AG04450 (cell line): ENCODE measurements at regions not wholly inside any gene's neighbourhood (a gene's known extent, or its start where the extent isn't known, plus 50 kb on each side); places are given as distances from the start of the nearest gene placed in this dataset.
"Not testable (repeated sequence)": the region's sequence is repeated elsewhere in the genome, so short reads cannot be mapped to it uniquely, and the experiment has no call there.

ENCODE experiments used
- CTCF ChIA-PET: fragments of 300-600, 350-600 bp; formaldehyde crosslinking; extraction: SDS; loops from one replicate; lab custom pipeline; 2022; ENCODE audit warnings: antibody characterized with exemption, inconsistent platforms; lab: Charles Lee
- POLR2A ChIA-PET: fragments of 350-600 bp; formaldehyde crosslinking; extraction: SDS; loops from one replicate; lab custom pipeline; 2021; ENCODE audit warnings: antibody characterized with exemption, inconsistent platforms; lab: Yijun Ruan, JAX
- DNase-seq: peaks from one replicate; pipeline ENCODE4 v3.0.0-alpha.2; 2011; ENCODE audit warnings: low read depth, low spot score
- H3K27ac ChIP-seq: one replicate; pipeline ENCODE4 v1.5.1; 2012; ENCODE audit warnings: low read depth, low read length, control low read depth
- H3K27me3 ChIP-seq: one replicate; pipeline ENCODE4 v1.6.0; 2012; ENCODE audit warnings: low read length; ENCODE audit not compliant: control insufficient read depth, insufficient read depth
- H3K4me3 ChIP-seq: 2 replicates; pipeline ENCODE4 v1.5.1; 2011; ENCODE audit warnings: mild to moderate bottlenecking, low read depth, low read length, control low read depth
- H3K9me3 ChIP-seq: 2 replicates; pipeline ENCODE4 v1.5.1; 2012; ENCODE audit warnings: low read length; ENCODE audit not compliant: control insufficient read depth, insufficient read depth
- CTCF ChIP-seq: IDR thresholded peaks from 2 replicates; pipeline ENCODE4 v1.5.1; 2011; ENCODE audit warnings: low read depth, low read length, control low read depth, inconsistent platforms

GRCh38 chr2:95654897-95655296 lies 63.1 kb downstream of the TRIM43 start:
- H3K4me3 ChIP-seq, POLR2A ChIA-PET, H3K27ac ChIP-seq, H3K27me3 ChIP-seq, DNase-seq, CTCF ChIA-PET, H3K9me3 ChIP-seq: not testable (repeated sequence)

- CTCF ChIA-PET, POLR2A ChIA-PET, H3K9me3 ChIP-seq, H3K4me3 ChIP-seq, H3K27ac ChIP-seq, H3K27me3 ChIP-seq, DNase-seq: not testable (repeated sequence)
Observed at GRCh38 chr2:95656553-95656952, 64.8 kb downstream of the TRIM43 start.

- CTCF ChIA-PET, POLR2A ChIA-PET: not testable (repeated sequence)
Observed at GRCh38 chr2:95657937-95658336, 66.1 kb downstream of the TRIM43 start.

GRCh38 chr2:95660766-95661562 lies 69.2 kb downstream of the TRIM43 start:
- POLR2A ChIA-PET, H3K27ac ChIP-seq, CTCF ChIA-PET: not testable (repeated sequence)

More at GRCh38 chr2:95657937-95658336, 66.1 kb downstream of the TRIM43 start:
- H3K27ac ChIP-seq, H3K9me3 ChIP-seq, H3K27me3 ChIP-seq, DNase-seq, H3K4me3 ChIP-seq: not testable (repeated sequence)

GRCh38 chr2:95663471-95664441 lies 72.0 kb downstream of the TRIM43 start:
- H3K4me3 ChIP-seq, CTCF ChIA-PET, POLR2A ChIA-PET, DNase-seq, H3K27ac ChIP-seq, H3K9me3 ChIP-seq, H3K27me3 ChIP-seq: not testable (repeated sequence)

More at GRCh38 chr2:95660766-95661562, 69.2 kb downstream of the TRIM43 start:
- not testable (repeated sequence) for DNase-seq, H3K4me3 ChIP-seq, H3K9me3 ChIP-seq, H3K27me3 ChIP-seq

GRCh38 chr2:95666636-95667035 lies 74.8 kb downstream of the TRIM43 start:
- TF ChIP-seq CTCF, result peak; percentile 36
- H3K4me3 ChIP-seq, H3K27me3 ChIP-seq, DNase-seq, H3K27ac ChIP-seq, POLR2A ChIA-PET, CTCF ChIA-PET, H3K9me3 ChIP-seq: not testable (repeated sequence)

GRCh38 chr2:95667480-95667879 lies 75.7 kb downstream of the TRIM43 start:
- ChIA-PET CTCF (no interaction called here), POLR2A (no interaction called here)
- Histone ChIP-seq H3K27me3 (peaks cover 6% of the 10 kb centered on the region), H3K4me3 (no peak overlapping the region), H3K27ac (no peak overlapping the region), H3K9me3 (no peaks in the 10 kb centered on the region)
- no peak for DNase-seq
- no peak for TF ChIP-seq CTCF

GRCh38 chr2:95668934-95669333 lies 77.1 kb downstream of the TRIM43 start:
- H3K9me3 ChIP-seq, POLR2A ChIA-PET, H3K4me3 ChIP-seq, H3K27me3 ChIP-seq, CTCF ChIA-PET, H3K27ac ChIP-seq, DNase-seq: not testable (repeated sequence)
